Left forelimb (tissue), 1 donor: ENCODE measurements at regions not wholly inside any gene's neighbourhood (a gene's known extent, or its start where the extent isn't known, plus 50 kb on each side); places are given as distances from the start of the nearest gene placed in this dataset.

Source experiments
- DNase-seq: peaks from one replicate; pipeline ENCODE4 v3.0.0-alpha.2; 2018; ENCODE audit warnings: low spot score

- DNase-seq = no peak
Observed at GRCh38 chr13:83940742-83941141, 58.5 kb upstream of the SLITRK1 start.

- DNase-seq = no peak
Observed at GRCh38 chr13:83937579-83937978, 55.3 kb upstream of the SLITRK1 start.

GRCh38 chr13:83935566-83935965 is 53.3 kb upstream of the SLITRK1 start:
- no peak for DNase-seq
